PC-9 (cell line): ENCODE measurements at regions not wholly inside any gene's neighbourhood (a gene's known extent, or its start where the extent isn't known, plus 50 kb on each side); places are given as distances from the start of the nearest gene placed in this dataset.
"Not testable (repeated sequence)": the region's sequence is repeated elsewhere in the genome, so short reads cannot be mapped to it uniquely, and the experiment has no call there.

Source experiments
- CTCF ChIP-seq: fragments of 200-600 bp; sonication (generic); conservative IDR thresholded peaks from 2 replicates; pipeline ENCODE4 v1.6.1; 2017; ENCODE audit warnings: mixed run types, antibody characterized with exemption, mild to moderate bottlenecking, moderate library complexity
- EZH2 ChIP-seq: fragments of 200-600 bp; sonication (generic); IDR thresholded peaks from 2 replicates; pipeline ENCODE4 v1.8.0; 2017; ENCODE audit warnings: antibody characterized with exemption, low read depth

- not testable (repeated sequence) for TF ChIP-seq CTCF, EZH2
These were observed 175.3 kb upstream of the FAM240B start for GRCh38 chr9:38895227-38895626.
